ENCODE measurements at regions not wholly inside any gene's neighbourhood (a gene's known extent, or its start where the extent isn't known, plus 50 kb on each side); places are given as distances from the start of the nearest gene placed in this dataset.

- H3K4me3 ChIP-seq (ENCODE audit: control insufficient read depth, low read depth, low read length): no peak overlapping the region
- TF ChIP-seq CTCF (IDR thresholded peaks at IDR 0.05; ENCODE audit: control insufficient read depth, insufficient read depth, low read depth, low read length, missing control alignments): no peak
- no peak for DNase-seq (ENCODE audit: low read depth)
Measured at GRCh38 chr15:94791510-94791909, 560.1 kb downstream of the MCTP2 start.

GRCh38 chr15:94792196-94792595 lies 560.8 kb downstream of the MCTP2 start:
- no peak for TF ChIP-seq CTCF (IDR thresholded peaks at IDR 0.05; ENCODE audit: control insufficient read depth, insufficient read depth, low read depth, low read length, missing control alignments)
- DNase-seq (ENCODE audit: low read depth): no peak

GRCh38 chr15:94793207-94793606 lies 561.8 kb downstream of the MCTP2 start:
- H3K4me3 ChIP-seq (ENCODE audit: control insufficient read depth, low read depth, low read length): no peak overlapping the region
- TF ChIP-seq CTCF (IDR thresholded peaks at IDR 0.05; ENCODE audit: control insufficient read depth, insufficient read depth, low read depth, low read length, missing control alignments): no peak
- no peak for DNase-seq (ENCODE audit: low read depth)

More at GRCh38 chr15:94792196-94792595, 560.8 kb downstream of the MCTP2 start:
- H3K4me3 ChIP-seq (ENCODE audit: control insufficient read depth, low read depth, low read length): no peak overlapping the region

- DNase-seq (ENCODE audit: low read depth): no peak
- H3K4me3 ChIP-seq (ENCODE audit: control insufficient read depth, low read depth, low read length): no peak overlapping the region
- TF ChIP-seq CTCF (IDR thresholded peaks at IDR 0.05; ENCODE audit: control insufficient read depth, insufficient read depth, low read depth, low read length, missing control alignments): no peak
Measured at GRCh38 chr15:94793641-94794040, 562.3 kb downstream of the MCTP2 start.

GRCh38 chr15:94804613-94805012 lies 573.3 kb downstream of the MCTP2 start:
- no peak overlapping the region for H3K4me3 ChIP-seq (ENCODE audit: control insufficient read depth, low read depth, low read length)
- TF ChIP-seq CTCF (IDR thresholded peaks at IDR 0.05; ENCODE audit: control insufficient read depth, insufficient read depth, low read depth, low read length, missing control alignments): no peak
- DNase-seq (ENCODE audit: low read depth): no peak

- no peak overlapping the region for H3K4me3 ChIP-seq (ENCODE audit: control insufficient read depth, low read depth, low read length)
- TF ChIP-seq CTCF (IDR thresholded peaks at IDR 0.05; ENCODE audit: control insufficient read depth, insufficient read depth, low read depth, low read length, missing control alignments): no peak
- no peak for DNase-seq (ENCODE audit: low read depth)
Measured at GRCh38 chr15:94815110-94815731, 583.9 kb downstream of the MCTP2 start.

Measured in AG09309 (cell line).